WTC11 (cell line): ENCODE measurements at regions not wholly inside any gene's neighbourhood (a gene's known extent, or its start where the extent isn't known, plus 50 kb on each side); places are given as distances from the start of the nearest gene placed in this dataset.

Experiments used
- ATF3 ChIP-seq: sonication (generic); formaldehyde crosslinking; conservative IDR thresholded peaks from 2 replicates; pipeline ENCODE4 v1.8.1; 2022; ENCODE audit warnings: mild to moderate bottlenecking, missing genetic modification reagents
- FOXK1 ChIP-seq: sonication (generic); formaldehyde crosslinking; IDR thresholded peaks from 2 replicates; pipeline ENCODE4 v1.8.0; 2022; ENCODE audit warnings: mild to moderate bottlenecking, moderate library complexity, missing genetic modification reagents
- IRF2 ChIP-seq: sonication (generic); formaldehyde crosslinking; IDR thresholded peaks from 2 replicates; pipeline ENCODE4 v1.8.0; 2022; ENCODE audit warnings: low read depth, missing genetic modification reagents, borderline replicate concordance
- OVOL2 ChIP-seq: fragments of 250-450 bp; sonication (Bioruptor Pico); IDR thresholded peaks from 2 replicates; pipeline ENCODE4 v1.9.0; 2021; ENCODE audit warnings: mild to moderate bottlenecking, borderline replicate concordance
- PREB ChIP-seq: sonication (generic); formaldehyde crosslinking; IDR thresholded peaks from 2 replicates; pipeline ENCODE4 v1.8.1; 2022; ENCODE audit warnings: mild to moderate bottlenecking, missing genetic modification reagents, moderate library complexity, borderline replicate concordance
- TP53 ChIP-seq: sonication (generic); formaldehyde crosslinking; IDR thresholded peaks from 2 replicates; pipeline ENCODE4 v1.8.1; 2023; ENCODE audit warnings: mild to moderate bottlenecking, missing genetic modification reagents
- TF ChIP-seq, protein P1 (sequence below): fragments of 200-600 bp; IDR thresholded peaks from 2 replicates; pipeline ENCODE4 v1.8.0; 2022; ENCODE audit warnings: antibody characterized with exemption

DNA sequence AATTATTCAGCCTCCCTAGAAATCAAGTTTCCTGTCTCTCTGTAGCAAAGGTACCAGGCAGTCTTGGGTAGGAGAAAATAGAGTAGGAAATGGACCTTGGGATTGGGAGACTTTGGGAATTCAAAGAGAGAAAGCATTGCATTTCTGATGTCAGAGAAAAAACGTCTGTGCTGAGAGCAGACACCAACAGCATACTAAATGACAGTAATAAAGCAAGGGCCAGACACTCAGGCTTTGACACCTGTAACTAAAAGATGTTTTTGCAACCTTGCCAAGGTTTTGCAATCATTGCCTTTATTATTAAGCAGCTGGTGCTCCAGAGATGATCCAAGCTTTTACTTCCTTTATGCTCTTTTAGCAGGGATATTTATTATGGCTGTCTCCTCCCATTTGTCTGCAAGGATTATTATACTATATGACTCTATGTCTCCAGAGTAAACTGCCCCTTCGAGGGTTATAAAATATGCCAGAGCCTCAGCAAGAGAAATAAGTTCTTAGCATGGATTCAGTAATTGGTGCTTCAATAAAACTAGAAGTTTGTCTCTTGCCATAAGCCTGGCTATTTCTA is 85.2 kb upstream of the GRAMD1B start:
- TF ChIP-seq, protein P1, sequence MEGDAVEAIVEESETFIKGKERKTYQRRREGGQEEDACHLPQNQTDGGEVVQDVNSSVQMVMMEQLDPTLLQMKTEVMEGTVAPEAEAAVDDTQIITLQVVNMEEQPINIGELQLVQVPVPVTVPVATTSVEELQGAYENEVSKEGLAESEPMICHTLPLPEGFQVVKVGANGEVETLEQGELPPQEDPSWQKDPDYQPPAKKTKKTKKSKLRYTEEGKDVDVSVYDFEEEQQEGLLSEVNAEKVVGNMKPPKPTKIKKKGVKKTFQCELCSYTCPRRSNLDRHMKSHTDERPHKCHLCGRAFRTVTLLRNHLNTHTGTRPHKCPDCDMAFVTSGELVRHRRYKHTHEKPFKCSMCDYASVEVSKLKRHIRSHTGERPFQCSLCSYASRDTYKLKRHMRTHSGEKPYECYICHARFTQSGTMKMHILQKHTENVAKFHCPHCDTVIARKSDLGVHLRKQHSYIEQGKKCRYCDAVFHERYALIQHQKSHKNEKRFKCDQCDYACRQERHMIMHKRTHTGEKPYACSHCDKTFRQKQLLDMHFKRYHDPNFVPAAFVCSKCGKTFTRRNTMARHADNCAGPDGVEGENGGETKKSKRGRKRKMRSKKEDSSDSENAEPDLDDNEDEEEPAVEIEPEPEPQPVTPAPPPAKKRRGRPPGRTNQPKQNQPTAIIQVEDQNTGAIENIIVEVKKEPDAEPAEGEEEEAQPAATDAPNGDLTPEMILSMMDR: no peak
- TF ChIP-seq ATF3: no peak
- TF ChIP-seq FOXK1 (CRISPR knock-in tag): no peak
- TF ChIP-seq OVOL2: no peak
- TF ChIP-seq TP53: no peak
- no peak for TF ChIP-seq IRF2
- no peak for TF ChIP-seq PREB
